A673 (cell line): ENCODE measurements at regions not wholly inside any gene's neighbourhood (a gene's known extent, or its start where the extent isn't known, plus 50 kb on each side); places are given as distances from the start of the nearest gene placed in this dataset.

Experiments
- BruUV-seq: library from RNA; stranded (reverse); fragments of 400-500 nt; replicated peaks from 2 replicates; lab custom pipeline; 2021; lab: Mats Ljungman, UMichigan
- CTCF ChIA-PET: fragments of 300-600 bp; sonication (Branson Sonifier 250); formaldehyde crosslinking; loops from one replicate; lab custom pipeline; 2022; ENCODE audit warnings: antibody characterized with exemption; lab: Charles Lee
- POLR2A ChIA-PET: fragments of 300-600 bp; sonication (Branson Sonifier 250); formaldehyde crosslinking; loops from one replicate; lab custom pipeline; 2022; ENCODE audit warnings: antibody characterized with exemption; ENCODE audit not compliant: low non-redundant PET; lab: Charles Lee
- DNase-seq: peaks from one replicate; pipeline ENCODE4 v3.0.0-alpha.2; 2015; ENCODE audit warnings: low spot score
- H3K27ac ChIP-seq: fragments of 200-600 bp; sonication (generic); 2 replicates; pipeline ENCODE4 v1.5.1; 2016; ENCODE audit warnings: mixed run types, low read depth, mild to moderate bottlenecking, mixed read lengths, antibody characterized with exemption, low read length; ENCODE audit not compliant: poor library complexity, severe bottlenecking
- H3K27me3 ChIP-seq: fragments of 200-600 bp; sonication (generic); replicated peaks from 2 replicates; pipeline ENCODE4 v1.6.1; 2017; ENCODE audit warnings: mixed run types, low read depth, mild to moderate bottlenecking, mixed read lengths, antibody characterized with exemption, low read length; ENCODE audit not compliant: insufficient read depth, poor library complexity
- H3K36me3 ChIP-seq: fragments of 200-600 bp; sonication (generic); 2 replicates; pipeline ENCODE4 v1.6.1; 2016; ENCODE audit warnings: mixed run types, mild to moderate bottlenecking, mixed read lengths, antibody characterized with exemption, low read length; ENCODE audit not compliant: insufficient read depth, poor library complexity, severe bottlenecking
- H3K4me1 ChIP-seq: fragments of 200-600 bp; sonication (generic); 2 replicates; pipeline ENCODE4 v1.6.1; 2017; ENCODE audit warnings: mixed run types, mild to moderate bottlenecking, mixed read lengths, antibody characterized with exemption, low read length; ENCODE audit not compliant: insufficient read depth, poor library complexity, severe bottlenecking
- H3K4me3 ChIP-seq: fragments of 200-600 bp; sonication (generic); 2 replicates; pipeline ENCODE4 v1.5.1; 2016; ENCODE audit warnings: low read depth, mixed run types, mild to moderate bottlenecking, mixed read lengths, low read length; ENCODE audit not compliant: poor library complexity, severe bottlenecking
- H3K9me3 ChIP-seq: fragments of 200-600 bp; sonication (generic); 2 replicates; pipeline ENCODE4 v1.6.1; 2016; ENCODE audit warnings: mixed run types, low read depth, mild to moderate bottlenecking, mixed read lengths, antibody characterized with exemption, low read length; ENCODE audit not compliant: poor library complexity, severe bottlenecking
- CTCF ChIP-seq: fragments of 300-800, 200-600 bp; sonication (generic); conservative IDR thresholded peaks from 2 replicates; pipeline ENCODE4 v1.5.1; 2017; ENCODE audit warnings: low read depth, mild to moderate bottlenecking, antibody characterized with exemption, low read length, moderate library complexity, mixed read lengths
- EZH2 ChIP-seq: fragments of 200-600 bp; sonication (generic); IDR thresholded peaks from 2 replicates; pipeline ENCODE4 v1.6.1; 2017; ENCODE audit warnings: borderline replicate concordance, low read depth, mild to moderate bottlenecking, mixed read lengths, antibody characterized with exemption, low read length; ENCODE audit not compliant: poor library complexity, severe bottlenecking
- intact Hi-C: fragments of 100-400 bp; cut with micrococcal nuclease; formaldehyde crosslinking; loops from one replicate; pipeline ENCODE4 v1.10.0; 2022; ENCODE audit not compliant: unreplicated experiment

- Histone ChIP-seq H3K4me1 (no peaks in the 10 kb centered on the region), H3K27ac (no peak overlapping the region), H3K36me3 (no peaks in the 10 kb centered on the region), H3K9me3 (peaks cover 19% of the 10 kb centered on the region), H3K4me3 (no peak overlapping the region), H3K27me3 (no peaks in the 10 kb centered on the region)
- no peak for DNase-seq
- no TSS peak for BruUV-seq
- ChIA-PET POLR2A (no interaction called here), CTCF (no interaction called here)
- TF ChIP-seq EZH2, result no peak
- TF ChIP-seq CTCF, result no peak
- intact Hi-C loops, result no loop called here
Observed at GRCh38 chr10:37710831-37711616, 146.4 kb downstream of the ZNF248 start.

- H3K27ac ChIP-seq, result no peak overlapping the region
- CTCF ChIA-PET, result no interaction called here
- no peak for TF ChIP-seq EZH2
- no peak for TF ChIP-seq CTCF
- H3K27me3 ChIP-seq, result no peaks in the 10 kb centered on the region
- POLR2A ChIA-PET, result no interaction called here
- no peaks in the 10 kb centered on the region for H3K4me1 ChIP-seq
- DNase-seq, result no peak
- no TSS peak for BruUV-seq
- intact Hi-C loops, result no loop called here
- no peaks in the 10 kb centered on the region for H3K36me3 ChIP-seq
- H3K4me3 ChIP-seq, result no peak overlapping the region
- peaks cover 29% of the 10 kb centered on the region for H3K9me3 ChIP-seq
Observed at GRCh38 chr10:37707829-37708578, 149.4 kb downstream of the ZNF248 start.

GRCh38 chr10:37704566-37704965 is 152.8 kb downstream of the ZNF248 start:
- TF ChIP-seq EZH2 (no peak), CTCF (no peak)
- no TSS peak for BruUV-seq
- intact Hi-C loops, result no loop called here
- POLR2A ChIA-PET, result no interaction called here
- CTCF ChIA-PET, result no interaction called here
- H3K4me3 ChIP-seq, result no peak overlapping the region
- H3K27me3 ChIP-seq, result no peaks in the 10 kb centered on the region
- H3K36me3 ChIP-seq, result no peaks in the 10 kb centered on the region
- H3K4me1 ChIP-seq, result no peaks in the 10 kb centered on the region
- DNase-seq, result no peak
- H3K27ac ChIP-seq, result no peak overlapping the region
- H3K9me3 ChIP-seq, result peaks cover 19% of the 10 kb centered on the region
